Stimulated activated CD4-positive, alpha-beta T cell treated with anti-CD3 and anti-CD28 coated beads, Interleukin-15, amount 100 ng/mL, for 48 hours (primary cell): ENCODE measurements at regions not wholly inside any gene's neighbourhood (a gene's known extent, or its start where the extent isn't known, plus 50 kb on each side); places are given as distances from the start of the nearest gene placed in this dataset.

Experiments
- DNase-seq, 2 donors: peaks; one replicate each; pipeline ENCODE4 v3.0.0-alpha.2; 2020; ENCODE audit warnings: low read depth in 2 of 2

DNA sequence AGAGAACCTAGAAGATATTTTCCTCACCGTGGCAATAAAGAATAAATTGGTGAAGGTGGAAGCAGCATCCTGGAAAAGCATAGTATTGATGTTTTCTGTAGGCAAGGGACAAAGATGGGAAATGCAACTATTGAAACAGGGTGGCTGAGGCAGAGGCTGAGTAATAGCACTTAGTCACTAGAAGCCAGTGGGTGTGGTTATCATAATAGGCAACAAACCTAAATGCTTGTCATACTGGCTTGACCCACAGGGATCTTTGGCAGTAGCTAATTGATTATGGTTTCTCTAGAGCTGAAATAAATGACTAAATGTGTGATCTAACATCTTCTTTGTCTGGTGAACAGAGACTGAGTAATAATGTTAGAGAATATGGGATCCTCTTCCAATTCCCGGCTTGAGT is 353.6 kb upstream of the RPS6KA3 start:
- DNase-seq, result no peak

DNA sequence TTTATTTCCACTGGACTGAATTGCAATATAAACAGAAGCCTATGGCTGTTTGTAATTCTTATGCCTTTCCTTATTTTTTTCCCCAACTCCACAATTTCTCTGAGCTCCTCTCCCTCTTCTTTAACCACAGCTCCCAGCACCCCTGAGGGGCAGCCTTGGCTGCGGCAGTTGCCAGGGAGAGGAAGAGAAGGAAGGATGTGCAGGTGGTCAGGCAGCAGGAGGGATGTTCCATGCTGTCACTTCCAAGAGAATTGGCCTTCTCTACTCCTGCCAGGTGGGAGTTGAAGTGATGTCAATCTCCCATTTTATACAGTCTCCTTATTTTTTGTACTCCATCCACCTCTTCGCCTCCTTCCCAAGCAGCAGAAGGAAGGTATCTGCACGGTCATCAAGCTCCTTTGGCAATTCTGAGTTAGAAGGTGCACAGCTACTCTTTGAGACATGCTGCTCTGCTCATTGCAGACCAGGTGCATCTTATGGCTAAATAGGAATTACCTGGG is 343.3 kb upstream of the RPS6KA3 start:
- no peak for DNase-seq

DNA sequence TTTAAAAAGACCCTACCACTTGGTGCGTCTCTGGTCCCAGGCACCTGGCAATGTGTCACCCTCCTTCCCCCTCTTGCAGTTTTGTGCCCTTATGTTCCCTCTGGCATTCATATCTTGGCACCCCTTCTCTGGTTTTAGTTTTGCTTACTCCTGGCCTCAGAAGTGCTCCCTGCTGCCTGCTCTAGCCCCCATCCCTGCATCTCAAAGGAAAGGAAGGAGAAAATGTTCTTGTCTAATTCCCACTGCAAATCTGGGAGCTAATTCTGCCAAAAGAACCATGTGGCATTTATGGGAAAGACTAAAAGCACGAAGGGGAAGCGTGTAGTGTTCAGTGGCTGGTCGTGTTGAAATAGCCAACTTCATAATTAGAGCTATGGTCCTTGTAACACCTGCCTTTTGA is 340.1 kb upstream of the RPS6KA3 start:
- no peak for DNase-seq

DNA sequence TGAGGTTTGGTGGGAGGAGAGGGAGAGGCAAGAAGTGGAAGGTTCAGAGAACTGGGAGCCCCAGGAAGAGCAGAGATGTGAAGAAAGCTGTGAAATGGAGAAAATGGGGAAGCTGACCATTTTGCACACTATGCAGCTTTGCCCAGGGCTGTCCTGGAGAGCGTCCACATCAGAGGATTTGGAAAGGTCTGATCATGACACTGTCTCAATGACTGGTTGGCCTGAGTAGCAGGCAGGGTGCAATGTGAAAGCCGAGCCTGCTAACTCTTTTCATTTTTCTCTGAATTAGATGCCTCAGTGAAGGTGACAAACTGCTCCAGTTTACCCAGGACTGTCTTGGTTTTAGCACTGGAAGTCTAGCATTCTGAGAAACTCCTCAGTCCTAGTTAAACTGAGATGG is 330.1 kb upstream of the RPS6KA3 start:
- DNase-seq, result no peak

DNA sequence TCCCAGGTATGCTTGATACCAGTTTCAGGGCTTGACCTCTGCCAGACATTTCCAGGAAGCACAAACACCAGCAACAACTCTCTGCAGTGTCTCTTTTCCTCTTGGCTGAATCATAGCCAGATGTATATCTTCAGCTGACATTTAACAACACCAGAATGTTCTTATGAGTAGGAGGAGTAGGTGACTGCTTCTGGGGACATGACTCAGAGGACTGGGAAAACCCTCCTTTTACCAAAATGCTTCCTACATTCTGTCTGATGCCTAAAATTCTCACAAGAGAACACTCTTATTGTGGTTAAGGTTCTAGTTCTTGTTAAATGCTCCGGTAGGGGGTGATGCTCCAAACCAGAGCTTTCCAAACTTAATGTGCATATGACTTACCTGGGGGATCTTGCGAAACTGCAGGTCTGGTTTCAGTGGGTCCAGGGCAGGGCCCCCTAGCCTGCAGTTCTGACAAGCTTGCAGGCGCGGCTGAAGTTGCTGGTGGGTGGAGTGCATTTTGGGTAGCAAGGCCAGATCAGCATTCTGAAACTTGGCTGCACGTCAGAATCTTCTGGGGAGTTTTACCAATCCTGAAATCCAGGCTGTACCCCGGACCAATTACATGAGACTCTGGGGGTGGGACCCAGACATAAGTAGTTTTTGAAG is 329.3 kb upstream of the RPS6KA3 start:
- DNase-seq, result peak; percentile 38 to 40

DNA sequence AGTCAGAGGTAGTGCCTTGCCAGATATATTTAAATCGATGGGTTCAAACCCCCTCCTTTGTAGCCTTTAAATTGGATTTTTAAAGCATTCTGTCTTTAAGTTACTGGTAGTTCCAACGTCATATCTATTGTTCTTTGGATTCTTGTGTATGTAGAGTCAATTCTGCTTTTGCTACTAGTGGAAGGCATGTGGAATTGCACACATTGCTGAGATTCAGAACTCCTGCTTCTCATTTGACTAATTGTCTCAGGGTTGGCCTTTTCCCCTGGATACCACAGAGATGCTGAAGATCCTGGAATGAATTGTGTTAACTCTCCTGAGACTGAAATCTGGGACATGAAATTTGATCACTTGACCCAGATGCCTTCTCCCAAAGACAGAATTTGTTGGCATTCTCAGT is 328.3 kb upstream of the RPS6KA3 start:
- DNase-seq, result no peak

DNA sequence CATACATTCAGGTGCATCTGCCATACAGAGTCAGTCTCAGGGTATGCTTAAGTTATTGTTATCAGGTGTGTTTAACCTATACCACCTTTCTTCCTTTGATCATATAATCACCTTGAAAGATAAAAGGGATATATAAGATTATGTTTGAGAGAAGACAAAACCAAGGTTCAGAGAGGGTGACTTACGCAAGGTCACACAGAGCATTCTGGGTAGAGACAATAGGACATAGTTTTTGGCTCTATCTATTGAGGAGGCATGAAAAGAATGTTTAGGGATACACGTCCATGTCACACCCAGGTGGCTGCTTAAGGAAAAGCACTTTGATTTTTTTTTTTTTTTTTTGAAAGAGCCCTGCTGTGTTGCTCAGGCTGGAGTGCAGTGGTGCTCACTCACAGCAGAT is 327.1 kb upstream of the RPS6KA3 start:
- no peak for DNase-seq

DNA sequence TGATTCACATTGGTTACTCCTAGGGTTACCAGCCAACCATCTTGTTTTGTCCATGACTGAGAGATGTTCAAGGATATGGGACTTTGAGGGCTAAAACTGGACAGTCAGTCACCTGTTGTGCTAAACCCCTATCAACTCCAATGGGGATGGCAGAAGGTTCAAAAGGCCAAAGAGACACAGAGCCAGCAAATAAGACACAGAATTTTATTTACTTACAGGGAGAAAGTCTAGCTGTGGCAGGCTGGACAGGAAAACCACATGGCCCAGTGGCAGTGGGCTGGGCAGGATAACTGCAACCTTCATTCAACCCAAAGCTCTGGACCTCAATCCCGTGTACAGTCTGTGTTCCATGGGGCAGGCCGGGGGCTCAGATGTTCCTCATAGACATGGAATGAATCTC is 326.7 kb upstream of the RPS6KA3 start:
- no peak for DNase-seq

DNA sequence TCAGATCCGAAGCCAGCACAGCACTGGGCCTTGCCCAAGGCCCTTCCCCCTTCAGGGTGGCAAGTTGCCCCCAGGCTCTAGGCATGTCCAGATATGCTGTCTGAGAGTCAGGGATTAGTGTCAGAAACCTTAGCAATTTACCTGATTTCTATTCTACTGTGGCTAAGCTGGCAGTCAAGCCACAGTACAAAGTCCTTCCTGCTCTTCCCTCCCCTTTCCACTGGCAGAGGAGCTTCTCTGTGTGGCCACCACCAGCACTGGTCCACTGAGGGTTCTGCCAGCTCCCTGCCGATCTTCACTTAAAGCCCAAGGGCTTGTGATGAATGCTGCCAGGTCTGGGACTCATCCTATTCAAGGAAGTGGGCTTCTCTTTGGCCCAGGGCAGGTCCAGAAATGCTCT is 324.5 kb upstream of the RPS6KA3 start:
- DNase-seq, result no peak

DNA sequence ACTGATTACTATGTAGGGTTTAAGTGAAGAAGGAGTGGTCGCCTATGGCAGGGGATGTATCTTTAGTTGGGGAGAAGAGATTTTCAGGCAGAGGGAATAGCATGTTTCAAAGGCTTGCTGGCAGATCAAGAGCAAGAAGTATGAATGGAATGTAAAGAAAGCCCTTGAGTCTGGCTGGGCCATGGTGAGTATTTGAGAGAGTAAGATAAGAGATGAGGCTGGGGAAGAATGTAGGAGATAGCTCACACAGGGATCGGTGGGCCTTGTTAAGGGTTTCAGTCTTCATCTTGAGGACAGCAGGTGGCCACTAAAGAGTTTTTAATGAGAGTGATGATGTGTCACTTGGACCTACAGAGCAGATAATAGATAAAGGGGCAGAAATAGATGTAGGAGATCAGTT is 319.1 kb upstream of the RPS6KA3 start:
- no peak for DNase-seq

DNA sequence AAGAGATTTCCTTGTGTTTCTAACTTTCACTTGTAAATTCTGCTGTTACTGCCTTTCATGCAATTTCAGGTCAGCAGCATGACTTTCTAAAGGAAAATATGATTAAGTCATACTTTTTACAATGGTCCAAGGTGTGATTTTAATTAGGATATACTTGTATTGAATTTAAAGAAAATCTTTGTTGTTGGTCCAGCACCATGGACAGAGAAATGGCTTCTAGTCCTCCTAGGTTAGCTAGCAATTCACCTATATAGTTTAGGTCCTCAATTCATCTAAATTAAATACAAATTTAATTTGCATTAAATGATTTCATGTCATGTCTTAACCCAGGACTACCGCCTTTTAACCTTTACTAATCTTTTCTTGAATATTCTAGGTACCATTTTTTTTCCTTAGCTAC is 304.9 kb upstream of the RPS6KA3 start:
- DNase-seq, result no peak

DNA sequence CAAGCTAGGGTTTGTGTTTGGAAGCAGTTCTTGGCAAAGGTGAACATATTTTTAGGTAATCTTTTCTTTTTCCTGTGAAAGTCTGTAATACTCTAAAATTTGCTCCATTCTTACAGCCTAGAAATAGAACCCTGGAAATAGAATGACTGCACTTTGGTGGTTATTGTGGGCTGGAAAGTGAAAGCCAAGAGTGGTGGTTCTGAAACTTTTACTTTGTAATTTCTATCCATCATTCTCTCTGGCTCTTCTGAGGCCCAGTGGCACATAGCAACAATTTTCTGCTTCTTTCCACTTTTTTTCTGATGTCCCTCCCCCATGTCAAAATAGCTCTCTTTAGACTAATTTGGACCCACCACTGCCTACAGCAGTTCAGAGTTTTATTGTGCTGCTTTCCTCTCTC is 300.4 kb upstream of the RPS6KA3 start:
- DNase-seq, result no peak

DNA sequence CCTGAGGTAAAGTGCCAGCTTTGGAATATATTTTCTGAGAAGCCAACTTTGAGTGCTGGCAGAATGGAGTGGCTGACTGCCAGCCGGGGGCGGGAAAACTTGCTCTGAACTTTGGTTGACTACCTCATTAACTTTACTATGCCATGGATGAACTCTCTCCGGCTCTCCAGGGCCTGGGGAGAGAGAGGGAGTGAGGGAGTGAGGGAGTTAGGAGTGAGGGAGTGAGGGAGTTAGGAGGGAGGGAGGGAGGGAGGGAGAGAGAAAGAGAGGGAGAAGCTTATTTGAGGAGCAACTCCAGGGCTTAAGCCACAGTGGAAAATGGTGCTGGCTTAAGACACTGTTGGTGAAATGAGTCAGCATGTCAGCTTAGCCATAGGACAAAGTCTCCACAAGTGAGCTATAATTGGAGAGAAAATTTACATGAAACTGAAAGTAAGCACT is 280.9 kb upstream of the RPS6KA3 start:
- no peak for DNase-seq

DNA sequence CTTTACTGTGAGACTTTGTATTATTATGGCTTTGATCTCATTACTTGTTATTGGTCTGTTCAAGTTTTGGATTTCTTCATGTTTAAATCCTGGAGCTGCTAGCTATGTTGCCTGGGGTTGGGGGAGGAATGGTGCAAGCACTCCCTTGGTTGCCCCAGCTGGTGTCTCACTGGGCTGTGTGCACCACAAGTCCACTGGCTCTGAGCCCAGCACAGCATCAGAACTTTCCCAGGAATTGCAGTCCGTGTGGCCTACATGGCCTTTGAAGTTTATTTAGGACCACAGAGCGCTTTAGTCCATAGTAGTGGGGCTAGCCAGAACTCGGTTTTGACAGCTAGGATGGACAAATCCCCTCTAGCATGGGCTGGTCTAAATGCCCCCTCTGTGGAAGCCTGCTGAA is 278.8 kb upstream of the RPS6KA3 start:
- DNase-seq, result no peak

DNA sequence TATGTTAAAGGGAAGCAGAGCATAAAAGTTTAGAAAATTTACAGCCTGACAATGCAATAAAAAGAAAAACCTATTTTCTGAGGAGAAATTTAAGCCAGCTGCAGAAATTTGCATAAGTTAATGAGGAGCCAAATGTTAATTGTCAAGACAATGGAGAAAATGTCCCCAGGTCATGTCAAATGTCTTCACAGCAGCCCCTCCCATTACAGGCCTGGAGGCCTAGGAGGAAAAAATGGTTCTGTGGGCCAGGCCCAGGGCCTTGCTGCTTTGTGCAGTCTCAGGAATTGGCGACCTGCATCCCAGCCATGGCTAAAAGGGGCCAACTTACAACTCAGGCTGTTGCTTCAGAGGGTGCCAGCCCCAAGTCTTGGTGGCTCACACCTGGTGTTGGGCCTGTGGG is 275.4 kb upstream of the RPS6KA3 start:
- DNase-seq, result no peak

DNA sequence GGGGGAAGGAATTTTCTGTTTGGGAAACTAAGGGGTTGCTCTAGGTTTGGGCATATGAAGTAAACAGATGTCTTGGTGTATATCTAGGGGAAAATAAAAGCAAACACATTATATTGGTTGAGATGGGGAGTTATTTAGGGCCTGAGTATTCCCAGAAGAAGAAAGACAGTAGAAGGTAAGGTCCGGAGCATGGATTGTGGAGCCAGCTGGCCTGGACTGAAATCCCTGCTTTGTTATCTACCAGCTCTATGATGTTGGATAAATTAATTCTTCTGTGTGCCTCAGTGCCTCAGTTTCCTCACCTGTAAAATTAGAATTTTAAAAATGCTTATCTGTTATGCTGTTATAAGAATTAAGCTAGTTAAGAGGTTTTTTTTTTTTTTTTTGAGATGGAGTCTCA is 272.3 kb upstream of the RPS6KA3 start:
- DNase-seq, result no peak

DNA sequence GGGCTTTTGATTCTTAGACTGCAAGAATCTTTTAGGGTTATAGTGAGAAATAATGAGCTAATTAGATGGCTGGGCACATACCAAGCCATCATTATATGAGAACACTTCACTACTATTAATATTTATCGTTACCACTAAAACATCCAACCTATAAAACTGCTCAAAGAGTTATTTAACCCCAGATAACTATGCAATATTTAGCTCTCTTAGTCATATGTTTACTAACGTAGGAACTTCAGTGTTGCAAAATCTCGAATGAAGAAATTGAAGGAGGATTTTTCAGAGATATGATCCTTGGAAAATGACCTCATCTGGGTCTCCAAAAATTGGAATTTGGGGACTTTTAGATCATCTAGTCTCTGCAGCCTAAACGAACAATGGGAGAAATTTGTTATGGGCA is 265.0 kb upstream of the RPS6KA3 start:
- DNase-seq, result no peak

DNA sequence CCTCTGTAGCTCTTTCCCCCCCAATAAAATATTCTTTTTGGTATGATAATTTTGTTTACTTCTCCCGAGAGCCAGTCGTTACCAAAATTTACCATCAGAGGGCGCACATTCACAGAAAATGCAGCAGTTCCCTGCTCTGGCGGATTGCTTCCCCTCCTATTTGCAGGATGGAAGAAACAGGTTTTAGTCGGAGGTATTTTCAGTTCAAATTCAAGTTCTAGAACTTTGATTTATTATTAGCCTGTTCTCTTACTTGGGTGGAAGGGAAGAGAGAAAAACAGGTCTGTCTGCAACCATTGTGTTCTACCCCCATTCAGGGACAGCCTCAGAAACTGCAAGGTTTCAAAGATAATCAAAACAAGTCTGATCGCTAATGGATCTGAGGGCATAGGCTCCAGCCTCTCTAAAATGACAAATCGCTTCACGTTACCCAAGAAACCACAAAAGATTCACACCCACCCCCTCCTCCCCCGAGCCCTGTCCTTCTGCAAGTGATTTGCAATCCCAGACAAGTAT is 263.8 kb upstream of the RPS6KA3 start:
- DNase-seq, result peak in 1 of 2 donors; percentile 47

DNA sequence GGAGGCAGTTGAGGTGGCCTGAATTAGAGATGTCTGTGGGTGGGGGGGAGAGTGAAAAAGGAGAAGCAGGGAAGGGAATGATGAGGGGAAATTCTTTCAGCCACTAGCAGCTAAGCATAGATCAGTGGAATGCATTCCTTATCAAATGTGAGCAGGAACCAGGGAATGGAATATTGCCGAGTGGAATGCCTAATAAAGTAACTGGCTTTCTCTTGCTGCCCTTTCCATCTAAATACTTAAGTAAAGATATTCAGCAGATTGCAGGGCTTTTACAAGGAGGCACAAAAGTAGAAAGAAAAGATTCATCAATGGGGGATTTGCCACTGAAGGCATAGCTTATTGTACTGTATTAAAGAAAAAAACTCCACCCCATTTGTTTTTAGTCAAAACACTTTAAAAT is 263.0 kb upstream of the RPS6KA3 start:
- no peak for DNase-seq

DNA sequence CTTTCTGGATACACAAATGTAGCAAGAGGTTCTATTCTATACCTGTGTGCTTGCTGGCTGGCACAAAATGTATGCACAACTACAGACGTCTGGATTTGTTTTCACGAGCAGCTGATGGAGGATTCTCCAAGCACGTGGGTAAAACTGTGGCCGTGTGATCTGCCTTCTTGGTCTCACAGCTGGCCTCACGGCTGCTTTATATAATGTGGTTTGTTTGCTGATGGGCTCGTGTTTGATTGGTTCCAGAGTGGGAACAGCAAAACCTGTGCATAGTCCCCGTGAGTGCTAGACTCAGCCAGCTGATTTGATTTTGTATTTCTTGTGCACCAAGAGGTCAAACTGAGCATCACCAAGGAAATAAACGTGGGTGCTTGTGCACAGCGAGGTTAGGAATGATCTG is 262.6 kb upstream of the RPS6KA3 start:
- DNase-seq, result no peak

DNA sequence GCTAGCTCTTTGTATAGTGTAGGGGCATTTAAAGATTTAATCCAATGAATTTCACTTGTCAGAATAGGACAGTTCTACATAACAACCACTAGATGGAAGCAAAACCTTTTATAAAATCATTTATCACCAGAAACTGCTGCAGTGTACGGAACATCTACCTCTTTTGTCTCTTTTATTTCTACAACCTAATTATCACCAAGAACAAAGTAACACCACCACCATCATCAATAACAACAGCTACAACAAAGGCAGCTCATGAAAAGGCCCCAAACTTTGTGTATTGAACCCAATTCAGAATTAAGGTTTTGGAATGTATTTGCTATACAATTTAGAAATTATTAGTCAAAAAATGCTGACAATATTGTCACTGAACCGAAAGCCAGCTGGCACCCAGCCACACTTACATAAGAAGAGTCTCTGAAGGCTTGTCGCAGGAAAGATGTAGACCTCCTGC is 260.9 kb upstream of the RPS6KA3 start:
- no peak for DNase-seq

DNA sequence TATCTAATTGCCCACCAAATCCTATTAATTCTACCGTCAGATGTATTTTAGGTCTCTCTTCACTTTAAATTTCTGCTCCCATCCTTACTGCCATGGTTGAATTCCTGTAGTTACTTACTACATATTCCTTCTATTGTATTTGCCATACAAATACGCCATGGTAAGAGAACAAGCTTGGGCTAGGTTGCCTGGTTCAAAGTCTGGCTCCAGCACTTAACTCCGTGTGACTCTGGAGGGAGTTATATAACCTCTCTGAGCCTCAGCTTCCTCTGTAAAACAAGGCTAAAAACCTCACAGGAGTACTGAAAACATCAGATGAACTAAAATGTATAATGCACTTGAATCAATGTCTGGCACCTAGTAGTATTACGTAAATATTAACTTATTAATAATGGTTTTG is 260.3 kb upstream of the RPS6KA3 start:
- no peak for DNase-seq

DNA sequence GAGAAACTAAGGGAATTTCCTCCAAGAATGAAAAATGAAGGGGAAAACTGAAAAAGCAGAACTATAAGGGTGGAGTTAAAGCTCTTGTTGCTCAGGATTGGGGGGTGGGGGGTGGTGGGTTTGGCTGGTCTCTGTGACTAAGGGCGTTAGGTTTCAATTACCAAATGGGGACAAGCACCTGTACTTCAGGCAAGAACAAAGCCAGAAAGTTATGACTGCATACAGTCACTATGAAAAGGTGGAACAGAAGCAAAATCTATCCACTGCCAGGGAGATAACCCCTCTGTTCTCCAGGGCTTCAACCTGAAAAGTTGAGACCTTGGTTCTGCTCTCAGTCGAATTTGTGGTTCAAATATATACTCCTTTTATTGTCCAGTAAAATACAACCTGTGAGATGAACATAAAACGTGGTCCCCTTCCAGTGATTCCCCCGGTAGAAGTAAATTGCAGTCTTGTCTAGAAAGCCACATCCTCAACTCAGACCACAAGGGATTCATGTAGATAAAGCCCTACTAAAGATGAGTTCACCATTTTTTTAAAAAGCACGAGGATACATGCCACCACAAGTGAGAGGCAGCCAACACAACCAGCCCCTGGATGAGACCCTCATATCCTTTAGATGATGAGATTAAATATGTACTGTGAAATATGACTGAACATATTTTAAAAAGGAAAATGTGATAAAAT is 257.1 kb upstream of the RPS6KA3 start:
- DNase-seq, result no peak
